A549 (cell line): ENCODE measurements at regions not wholly inside any gene's neighbourhood (a gene's known extent, or its start where the extent isn't known, plus 50 kb on each side); places are given as distances from the start of the nearest gene placed in this dataset.

Experiments
- ATAC-seq, 2 experiments: fragments of 200-7000 bp in 1 of 2; fragments of >200 bp in 1 of 2; cut with Nextera tagmentation in 1 of 2; cut with Tn5 transposase in 1 of 2; 3 replicates each; pipeline versions ENCODE4 v1.8.0 to v1.9.1; 2018 to 2020; ENCODE audit warnings: mild to moderate bottlenecking in 1 of 2, moderate library complexity in 1 of 2
- CTCF ChIA-PET: fragments of 300-600 bp; sonication (Branson Sonifier 250); formaldehyde crosslinking; extraction: SDS; loops from one replicate; lab custom pipeline; 2021; ENCODE audit warnings: antibody characterized with exemption, inconsistent platforms; lab: Yijun Ruan, JAX
- POLR2A ChIA-PET: fragments of 350-600 bp; formaldehyde crosslinking; extraction: SDS; loops from one replicate; lab custom pipeline; 2021; ENCODE audit warnings: antibody characterized with exemption, inconsistent platforms; lab: Yijun Ruan, JAX
- DNase-seq, 2 experiments: peaks; one replicate each; pipeline versions ENCODE4 v3.0.0 to v3.0.0-alpha.2; 2011 to 2016; ENCODE audit warnings: low read depth in 1 of 2, low spot score in 1 of 2
- FAIRE-seq: peaks from 2 replicates; lab custom pipeline; 2011; peaks lifted over from hg19 to GRCh38; lab: Jason Lieb, UNC
- H3K27ac ChIP-seq, 2 experiments: fragments of >200 bp; sonication (Bioruptor Twin); formaldehyde crosslinking; 3 replicates each; pipeline ENCODE4 v1.5.1; 2016 to 2017
- H3K4me1 ChIP-seq: fragments of >200 bp; sonication (Bioruptor Twin); formaldehyde crosslinking; 3 replicates; pipeline ENCODE4 v1.6.1; 2016
- H3K4me2 ChIP-seq: fragments of >200 bp; sonication (Bioruptor Twin); formaldehyde crosslinking; 3 replicates; pipeline ENCODE4 v1.6.1; 2016
- H3K4me3 ChIP-seq: fragments of >200 bp; sonication (Bioruptor Twin); formaldehyde crosslinking; 3 replicates; pipeline ENCODE4 v1.5.1; 2016
- H3K9me3 ChIP-seq: fragments of >200 bp; sonication (Bioruptor Twin); formaldehyde crosslinking; 3 replicates; pipeline ENCODE4 v1.6.1; 2016
- BCL3 ChIP-seq: fragments of >200 bp; sonication (Bioruptor Twin); formaldehyde crosslinking; IDR thresholded peaks from 3 replicates; pipeline ENCODE4 v1.6.1; 2016
- BHLHE40 ChIP-seq: IDR thresholded peaks from 2 replicates; pipeline ENCODE4 v1.6.1; 2012; ENCODE audit warnings: low read depth, low read length, inconsistent platforms
- CBX2 ChIP-seq: fragments of 200-600 bp; sonication (generic); IDR thresholded peaks from 2 replicates; pipeline ENCODE4 v1.6.1; 2016; ENCODE audit warnings: low read depth, mild to moderate bottlenecking, borderline replicate concordance
- CBX8 ChIP-seq: fragments of 200-600 bp; sonication (generic); IDR thresholded peaks from 2 replicates; pipeline ENCODE4 v1.6.1; 2016
- CHD4 ChIP-seq: fragments of 200-600 bp; sonication (generic); IDR thresholded peaks from 2 replicates; pipeline ENCODE4 v1.6.1; 2016; ENCODE audit warnings: antibody characterized with exemption, mild to moderate bottlenecking, borderline replicate concordance
- E2F6 ChIP-seq: IDR thresholded peaks from 2 replicates; pipeline ENCODE4 v1.6.1; 2012; ENCODE audit warnings: low read depth, borderline replicate concordance
- EHMT2 ChIP-seq: fragments of 200-600 bp; sonication (generic); IDR thresholded peaks from 2 replicates; pipeline ENCODE4 v1.6.1; 2016; ENCODE audit warnings: antibody characterized with exemption, low read depth, mild to moderate bottlenecking, moderate library complexity
- ELK1 ChIP-seq: fragments of 150-350 bp; IDR thresholded peaks from 2 replicates; pipeline ENCODE4 v1.6.1; 2014; ENCODE audit warnings: low read depth, mild to moderate bottlenecking, low read length
- GATA3 ChIP-seq: IDR thresholded peaks from 2 replicates; pipeline ENCODE4 v1.6.1; 2012; ENCODE audit warnings: borderline replicate concordance
- HDAC2 ChIP-seq: fragments of 200-600 bp; sonication (generic); IDR thresholded peaks from 2 replicates; pipeline ENCODE4 v1.6.1; 2016
- HES2 ChIP-seq: fragments of >200 bp; sonication (Bioruptor Twin); formaldehyde crosslinking; IDR thresholded peaks from 2 replicates; pipeline ENCODE4 v1.6.1; 2016
- HEYL ChIP-seq: fragments of 250-450 bp; sonication (Bioruptor Pico); IDR thresholded peaks from 2 replicates; pipeline ENCODE4 v1.8.0; 2021; ENCODE audit warnings: mild to moderate bottlenecking, moderate library complexity
- JUNB ChIP-seq: fragments of >200 bp; sonication (Bioruptor Twin); formaldehyde crosslinking; IDR thresholded peaks from 2 replicates; pipeline ENCODE4 v1.6.1; 2016
- MAFK ChIP-seq: fragments of 450-650 bp; IDR thresholded peaks from 2 replicates; pipeline ENCODE4 v1.6.1; 2014; ENCODE audit not compliant: partially characterized antibody
- MAZ ChIP-seq: fragments of 150-350 bp; IDR thresholded peaks from 2 replicates; pipeline ENCODE4 v1.6.1; 2014; ENCODE audit warnings: antibody characterized with exemption, low read depth, low read length, borderline replicate concordance
- RCOR1 ChIP-seq: fragments of 150-350 bp; IDR thresholded peaks from 2 replicates; pipeline ENCODE4 v1.6.1; 2014; ENCODE audit warnings: antibody characterized with exemption, low read length, low read depth
- RNF2 ChIP-seq: fragments of 200-600 bp; sonication (generic); IDR thresholded peaks from 2 replicates; pipeline ENCODE4 v1.6.1; 2016; ENCODE audit warnings: low read depth, mild to moderate bottlenecking, antibody characterized with exemption, moderate library complexity, borderline replicate concordance
- SREBF2 ChIP-seq: fragments of 450-650 bp; IDR thresholded peaks from 2 replicates; pipeline ENCODE4 v1.6.1; 2014; ENCODE audit warnings: mild to moderate bottlenecking, moderate library complexity
- TFCP2L1 ChIP-seq: fragments of 250-450 bp; sonication (Bioruptor Pico); IDR thresholded peaks from 2 replicates; pipeline ENCODE4 v1.5.0; 2021; ENCODE audit warnings: mild to moderate bottlenecking
- ZFP36 ChIP-seq: fragments of 450-650 bp; IDR thresholded peaks from 2 replicates; pipeline ENCODE4 v1.6.1; 2014; ENCODE audit warnings: borderline replicate concordance; ENCODE audit not compliant: partially characterized antibody
- WGBS: methylation state at CpG from one replicate; pipeline ENCODE4 v1.1.6; 2017; ENCODE audit errors: missing lambda C conversion rate; 5-methylcytosine and 5-hydroxymethylcytosine counted together

GRCh38 chr18:41353777-41354528 lies 601.1 kb upstream of the PIK3C3 start:
- ChIA-PET CTCF (no interaction called here), POLR2A (no interaction called here)
- Histone ChIP-seq H3K27ac (no peak overlapping the region), H3K4me2 (no peak overlapping the region), H3K4me1 (no peaks in the 10 kb centered on the region), H3K4me3 (no peak overlapping the region), H3K9me3 (no peaks in the 10 kb centered on the region)
- no peak for DNase-seq
- 37% methylated on average over 3 of the region's 3 CpGs for WGBS
- no peak for TF ChIP-seq E2F6
- no peak for TF ChIP-seq ZFP36
- TF ChIP-seq RCOR1: no peak
- TF ChIP-seq SREBF2: no peak
- no peak for TF ChIP-seq CBX2
- no peak for TF ChIP-seq TFCP2L1 (CRISPR knock-in tag)
- no peak for ATAC-seq
- FAIRE-seq: no peak

- TF ChIP-seq MAFK: peak; percentile 2
- TF ChIP-seq HES2: no peak
- ATAC-seq: no peak
- Histone ChIP-seq H3K4me3 (no peak overlapping the region), H3K9me3 (no peaks in the 10 kb centered on the region), H3K4me1 (no peaks in the 10 kb centered on the region), H3K4me2 (no peak overlapping the region), H3K27ac (no peak overlapping the region)
- CTCF ChIA-PET: no interaction called here
- FAIRE-seq: no peak
- POLR2A ChIA-PET: no interaction called here
- DNase-seq: no peak
- WGBS: 0% methylated on average over 3 of the region's 3 CpGs
These were observed 603.6 kb upstream of the PIK3C3 start for GRCh38 chr18:41351430-41351829.

- H3K9me3 ChIP-seq: no peaks in the 10 kb centered on the region
- ChIA-PET CTCF (no interaction called here), POLR2A (no interaction called here)
- WGBS: 13% methylated on average over 3 of the region's 3 CpGs
- ATAC-seq: no peak
- no peak overlapping the region for H3K4me3 ChIP-seq
- DNase-seq: no peak
- H3K4me2 ChIP-seq: no peak overlapping the region
- FAIRE-seq: no peak
- H3K4me1 ChIP-seq: no peaks in the 10 kb centered on the region
- TF ChIP-seq EHMT2 (no peak), CBX8 (no peak), MAFK (no peak), CHD4 (no peak), HEYL (CRISPR knock-in tag) (no peak), HES2 (no peak), GATA3 (no peak)
- TF ChIP-seq, all 56 proteins: peak for 0
- no peak overlapping the region for H3K27ac ChIP-seq
These were observed 608.0 kb upstream of the PIK3C3 start for GRCh38 chr18:41347057-41347456.

GRCh38 chr18:41343808-41344207 lies 611.2 kb upstream of the PIK3C3 start:
- CTCF ChIA-PET: no interaction called here

More at GRCh38 chr18:41343808-41344207, 611.2 kb upstream of the PIK3C3 start:
- DNase-seq: no peak
- no peak for TF ChIP-seq BHLHE40
- TF ChIP-seq HES2: no peak
- no peak for TF ChIP-seq SREBF2
- no peak for TF ChIP-seq RNF2
- TF ChIP-seq HDAC2: no peak
- no peak for TF ChIP-seq MAZ
- TF ChIP-seq BCL3: no peak
- TF ChIP-seq RCOR1: no peak
- TF ChIP-seq E2F6: no peak
- no peak for TF ChIP-seq TFCP2L1 (CRISPR knock-in tag)
- no peak for TF ChIP-seq JUNB
- no peak for TF ChIP-seq ELK1
- TF ChIP-seq, all 56 proteins: peak for 0
- Histone ChIP-seq H3K9me3 (no peaks in the 10 kb centered on the region), H3K4me2 (no peak overlapping the region), H3K4me1 (no peaks in the 10 kb centered on the region), H3K4me3 (no peak overlapping the region), H3K27ac (no peak overlapping the region)
- POLR2A ChIA-PET: no interaction called here
- no peak for FAIRE-seq
- 5% methylated on average over 4 of the region's 4 CpGs for WGBS
- ATAC-seq: no peak
